ENCODE measurements at regions not wholly inside any gene's neighbourhood (a gene's known extent, or its start where the extent isn't known, plus 50 kb on each side); places are given as distances from the start of the nearest gene placed in this dataset.

DNA sequence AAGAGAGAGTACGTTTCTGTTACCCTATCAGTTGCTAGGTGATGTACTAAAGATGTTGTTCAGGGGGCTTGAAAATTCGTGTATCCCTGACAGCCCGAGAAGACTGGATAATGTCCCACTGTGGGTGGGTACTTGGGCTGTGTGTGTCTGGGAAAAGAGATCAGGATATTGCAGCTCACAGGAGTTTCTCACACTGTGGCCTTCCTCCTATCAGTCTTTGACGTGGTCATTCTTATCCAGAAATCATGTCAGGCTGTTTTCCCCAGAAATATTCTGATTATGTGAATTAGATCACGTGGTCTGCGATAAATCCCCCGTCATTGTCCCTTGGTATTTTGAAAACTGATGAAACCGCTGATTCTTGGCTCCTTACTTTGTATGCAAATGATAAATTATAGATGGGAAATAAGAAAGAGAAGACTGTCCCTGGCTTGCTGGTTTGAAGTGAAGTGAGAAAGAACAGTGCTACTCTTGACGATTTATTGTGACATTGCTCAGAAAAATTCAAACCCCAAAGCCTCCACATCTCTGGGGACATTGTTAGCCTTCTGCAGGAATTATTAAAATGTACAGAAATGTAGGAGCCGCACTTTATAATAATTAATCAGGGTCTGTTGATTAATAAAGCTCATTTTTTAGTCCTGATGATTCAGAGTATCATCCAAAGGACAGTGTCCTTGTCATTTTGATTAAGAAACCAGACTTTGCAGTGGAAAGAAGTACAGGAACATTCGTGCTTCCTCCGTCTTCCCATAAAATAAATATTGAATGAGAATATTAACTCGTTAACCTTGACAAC lies 167.5 kb upstream of the TSHZ2 start:
- no peaks in the 10 kb centered on the region for H3K36me3 Mint-ChIP-seq
- Histone ChIP-seq H4K20me1 (ENCODE audit: insufficient read depth, low read length) (no peaks in the 10 kb centered on the region), H3K27ac (ENCODE audit: low read depth in 1 of 2, low read length in 2 of 2) (no peak overlapping the region), H3K4me2 (replicated peaks; ENCODE audit: extremely low read depth, low read length, poor library complexity, severe bottlenecking) (no peak overlapping the region), H3K9ac (ENCODE audit: insufficient read depth, low read length, poor library complexity, severe bottlenecking) (no peak overlapping the region), H3K79me2 (ENCODE audit: insufficient read depth, low read length) (no peaks in the 10 kb centered on the region), H2AFZ (ENCODE audit: insufficient read depth, low read depth, low read length, poor library complexity, severe bottlenecking) (no peak overlapping the region), H3K27me3 (ENCODE audit: control insufficient read depth in 2 of 2, insufficient read depth in 2 of 2, low read length in 2 of 2) (no peaks in the 10 kb centered on the region), H3K4me1 (ENCODE audit: control insufficient read depth in 1 of 2, insufficient read depth in 2 of 2, low read length in 2 of 2) (no peaks in the 10 kb centered on the region), H3K4me3 (replicated peaks in 1 of 3; ENCODE audit: low read depth in 2 of 3, low read length in 3 of 3) (no peak overlapping the region), H3K36me3 (replicated peaks in 1 of 2; ENCODE audit: control insufficient read depth in 1 of 2, insufficient read depth in 2 of 2, low read length in 2 of 2) (no peaks in the 10 kb centered on the region), H3K9me3 (replicated peaks in 1 of 2; ENCODE audit: control insufficient read depth in 1 of 2, insufficient read depth in 1 of 2, low read length in 2 of 2) (no peaks in the 10 kb centered on the region)
- no peak overlapping the region for H3K4me3 Mint-ChIP-seq
- no peak for DNase-seq
- H3K9me3 Mint-ChIP-seq: no peaks in the 10 kb centered on the region
- 77% methylated on average over 5 of the region's 13 CpGs for WGBS (ENCODE audit: insufficient coverage)
- H3K4me1 Mint-ChIP-seq: no peaks in the 10 kb centered on the region
- H3K27ac Mint-ChIP-seq: no peak overlapping the region
- intact Hi-C loops (cut with micrococcal nuclease): no loop called here
- TF ChIP-seq, protein P1, sequence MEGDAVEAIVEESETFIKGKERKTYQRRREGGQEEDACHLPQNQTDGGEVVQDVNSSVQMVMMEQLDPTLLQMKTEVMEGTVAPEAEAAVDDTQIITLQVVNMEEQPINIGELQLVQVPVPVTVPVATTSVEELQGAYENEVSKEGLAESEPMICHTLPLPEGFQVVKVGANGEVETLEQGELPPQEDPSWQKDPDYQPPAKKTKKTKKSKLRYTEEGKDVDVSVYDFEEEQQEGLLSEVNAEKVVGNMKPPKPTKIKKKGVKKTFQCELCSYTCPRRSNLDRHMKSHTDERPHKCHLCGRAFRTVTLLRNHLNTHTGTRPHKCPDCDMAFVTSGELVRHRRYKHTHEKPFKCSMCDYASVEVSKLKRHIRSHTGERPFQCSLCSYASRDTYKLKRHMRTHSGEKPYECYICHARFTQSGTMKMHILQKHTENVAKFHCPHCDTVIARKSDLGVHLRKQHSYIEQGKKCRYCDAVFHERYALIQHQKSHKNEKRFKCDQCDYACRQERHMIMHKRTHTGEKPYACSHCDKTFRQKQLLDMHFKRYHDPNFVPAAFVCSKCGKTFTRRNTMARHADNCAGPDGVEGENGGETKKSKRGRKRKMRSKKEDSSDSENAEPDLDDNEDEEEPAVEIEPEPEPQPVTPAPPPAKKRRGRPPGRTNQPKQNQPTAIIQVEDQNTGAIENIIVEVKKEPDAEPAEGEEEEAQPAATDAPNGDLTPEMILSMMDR (IDR thresholded peaks at IDR 0.05): no peak
- H3K27me3 Mint-ChIP-seq (ENCODE audit: low read depth in 3 of 3): peaks cover 0 to 3% (median 0%) of the 10 kb centered on the region in 3 donors

DNA sequence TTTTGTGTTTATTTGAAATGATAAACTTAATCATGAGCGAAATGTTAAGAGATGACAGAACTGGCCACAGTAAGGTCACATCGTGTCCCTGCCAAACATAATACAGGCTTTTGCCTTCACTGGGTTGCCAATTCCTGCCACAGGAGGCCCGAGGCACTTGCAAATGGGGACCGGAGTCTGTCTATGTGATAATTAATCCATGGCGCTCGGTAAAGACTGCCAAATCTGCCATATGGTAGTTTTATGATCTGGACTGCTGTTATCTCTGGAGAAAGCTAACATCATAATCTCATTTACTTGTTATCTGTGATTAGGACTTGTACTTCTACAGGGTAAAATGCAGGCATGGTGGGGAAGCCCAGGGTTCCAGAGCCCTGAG lies 170.5 kb upstream of the TSHZ2 start:
- H3K9ac ChIP-seq (ENCODE audit: insufficient read depth, low read length, poor library complexity, severe bottlenecking): no peak overlapping the region
- no peak for DNase-seq
- H3K36me3 Mint-ChIP-seq: no peaks in the 10 kb centered on the region
- H3K4me2 ChIP-seq (replicated peaks; ENCODE audit: extremely low read depth, low read length, poor library complexity, severe bottlenecking): no peak overlapping the region
- intact Hi-C loops (cut with micrococcal nuclease): no loop called here
- no peak overlapping the region for H3K4me3 Mint-ChIP-seq
- peaks cover 0 to 4% (median 0%) of the 10 kb centered on the region in 7 donors for H3K9me3 Mint-ChIP-seq
- H3K4me3 ChIP-seq (replicated peaks in 1 of 3; ENCODE audit: low read depth in 2 of 3, low read length in 3 of 3): no peak overlapping the region
- H3K27me3 Mint-ChIP-seq (ENCODE audit: low read depth in 3 of 3): peaks cover 0 to 3% (median 0%) of the 10 kb centered on the region in 3 donors
- no peaks in the 10 kb centered on the region for H3K27me3 ChIP-seq (ENCODE audit: control insufficient read depth in 2 of 2, insufficient read depth in 2 of 2, low read length in 2 of 2)
- H3K4me1 ChIP-seq (ENCODE audit: control insufficient read depth in 1 of 2, insufficient read depth in 2 of 2, low read length in 2 of 2): no peaks in the 10 kb centered on the region
- H3K4me1 Mint-ChIP-seq: no peaks in the 10 kb centered on the region
- no peak overlapping the region for H2AFZ ChIP-seq (ENCODE audit: insufficient read depth, low read depth, low read length, poor library complexity, severe bottlenecking)
- WGBS (ENCODE audit: insufficient coverage): 88% methylated on average over 2 of the region's 6 CpGs
- H3K9me3 ChIP-seq (replicated peaks in 1 of 2; ENCODE audit: control insufficient read depth in 1 of 2, insufficient read depth in 1 of 2, low read length in 2 of 2): no peaks in the 10 kb centered on the region
- TF ChIP-seq, protein P1 (IDR thresholded peaks at IDR 0.05): no peak
- no peak overlapping the region for H3K27ac Mint-ChIP-seq
- no peak overlapping the region for H3K27ac ChIP-seq (ENCODE audit: low read depth in 1 of 2, low read length in 2 of 2)
- H3K36me3 ChIP-seq (replicated peaks in 1 of 2; ENCODE audit: control insufficient read depth in 1 of 2, insufficient read depth in 2 of 2, low read length in 2 of 2): no peaks in the 10 kb centered on the region
- H4K20me1 ChIP-seq (ENCODE audit: insufficient read depth, low read length): no peaks in the 10 kb centered on the region
- H3K79me2 ChIP-seq (ENCODE audit: insufficient read depth, low read length): no peaks in the 10 kb centered on the region

Measured in CD14-positive monocyte (primary cell).